SU-DHL-6 (cell line): ENCODE measurements at regions not wholly inside any gene's neighbourhood (a gene's known extent, or its start where the extent isn't known, plus 50 kb on each side); places are given as distances from the start of the nearest gene placed in this dataset.
"Not testable (repeated sequence)": the region's sequence is repeated elsewhere in the genome, so short reads cannot be mapped to it uniquely, and the experiment has no call there.

Source experiments
- EZH2phosphoT487 ChIP-seq: fragments of 200-600 bp; sonication (generic), shearing (Covaris generic); conservative IDR thresholded peaks from 2 replicates; pipeline ENCODE4 v1.6.1; 2018; ENCODE audit warnings: mild to moderate bottlenecking, antibody characterized with exemption, low read length, moderate library complexity, mixed read lengths
- TF ChIP-seq, protein P1 (sequence below): fragments of 200-600 bp; sonication (generic); IDR thresholded peaks from one replicate; pipeline ENCODE4 v1.5.1; 2017; ENCODE audit warnings: antibody characterized with exemption, mild to moderate bottlenecking, low read length, moderate library complexity; ENCODE audit not compliant: insufficient read depth, poor library complexity, severe bottlenecking

DNA sequence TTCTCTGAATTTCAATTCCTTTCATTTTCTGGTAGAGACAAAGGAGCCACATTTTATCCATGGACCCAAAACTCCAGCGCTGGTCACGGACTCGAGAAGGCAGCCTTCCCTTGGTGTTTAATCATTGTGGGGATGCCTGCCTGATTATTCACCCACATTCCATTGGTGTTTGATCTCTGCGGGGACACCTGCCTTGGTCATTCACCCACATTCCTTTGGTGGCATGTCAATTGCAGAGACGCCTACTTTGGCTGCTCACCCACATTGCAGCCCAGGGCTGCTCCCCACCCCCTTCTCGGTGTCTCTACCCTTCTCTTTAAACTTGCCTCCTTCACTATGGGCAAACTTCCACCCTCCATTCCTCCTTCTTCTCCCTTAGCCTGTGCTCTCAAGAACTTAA is 780.7 kb upstream of the POU3F4 start:
- TF ChIP-seq, protein P1, sequence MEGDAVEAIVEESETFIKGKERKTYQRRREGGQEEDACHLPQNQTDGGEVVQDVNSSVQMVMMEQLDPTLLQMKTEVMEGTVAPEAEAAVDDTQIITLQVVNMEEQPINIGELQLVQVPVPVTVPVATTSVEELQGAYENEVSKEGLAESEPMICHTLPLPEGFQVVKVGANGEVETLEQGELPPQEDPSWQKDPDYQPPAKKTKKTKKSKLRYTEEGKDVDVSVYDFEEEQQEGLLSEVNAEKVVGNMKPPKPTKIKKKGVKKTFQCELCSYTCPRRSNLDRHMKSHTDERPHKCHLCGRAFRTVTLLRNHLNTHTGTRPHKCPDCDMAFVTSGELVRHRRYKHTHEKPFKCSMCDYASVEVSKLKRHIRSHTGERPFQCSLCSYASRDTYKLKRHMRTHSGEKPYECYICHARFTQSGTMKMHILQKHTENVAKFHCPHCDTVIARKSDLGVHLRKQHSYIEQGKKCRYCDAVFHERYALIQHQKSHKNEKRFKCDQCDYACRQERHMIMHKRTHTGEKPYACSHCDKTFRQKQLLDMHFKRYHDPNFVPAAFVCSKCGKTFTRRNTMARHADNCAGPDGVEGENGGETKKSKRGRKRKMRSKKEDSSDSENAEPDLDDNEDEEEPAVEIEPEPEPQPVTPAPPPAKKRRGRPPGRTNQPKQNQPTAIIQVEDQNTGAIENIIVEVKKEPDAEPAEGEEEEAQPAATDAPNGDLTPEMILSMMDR = not testable (repeated sequence)
- not testable (repeated sequence) for TF ChIP-seq EZH2phosphoT487
